Stimulated activated CD8-positive, alpha-beta memory T cell treated with anti-CD3 and anti-CD28 coated beads, Interleukin-2, amount 100 ng/mL, for 1 hour (primary cell): ENCODE measurements at regions not wholly inside any gene's neighbourhood (a gene's known extent, or its start where the extent isn't known, plus 50 kb on each side); places are given as distances from the start of the nearest gene placed in this dataset.
"Not testable (repeated sequence)": the region's sequence is repeated elsewhere in the genome, so short reads cannot be mapped to it uniquely, and the experiment has no call there.

Experiments
- DNase-seq, 2 donors: peaks; one replicate each; pipeline ENCODE4 v3.0.0-alpha.2; 2020; ENCODE audit warnings: low read depth in 2 of 2

DNA sequence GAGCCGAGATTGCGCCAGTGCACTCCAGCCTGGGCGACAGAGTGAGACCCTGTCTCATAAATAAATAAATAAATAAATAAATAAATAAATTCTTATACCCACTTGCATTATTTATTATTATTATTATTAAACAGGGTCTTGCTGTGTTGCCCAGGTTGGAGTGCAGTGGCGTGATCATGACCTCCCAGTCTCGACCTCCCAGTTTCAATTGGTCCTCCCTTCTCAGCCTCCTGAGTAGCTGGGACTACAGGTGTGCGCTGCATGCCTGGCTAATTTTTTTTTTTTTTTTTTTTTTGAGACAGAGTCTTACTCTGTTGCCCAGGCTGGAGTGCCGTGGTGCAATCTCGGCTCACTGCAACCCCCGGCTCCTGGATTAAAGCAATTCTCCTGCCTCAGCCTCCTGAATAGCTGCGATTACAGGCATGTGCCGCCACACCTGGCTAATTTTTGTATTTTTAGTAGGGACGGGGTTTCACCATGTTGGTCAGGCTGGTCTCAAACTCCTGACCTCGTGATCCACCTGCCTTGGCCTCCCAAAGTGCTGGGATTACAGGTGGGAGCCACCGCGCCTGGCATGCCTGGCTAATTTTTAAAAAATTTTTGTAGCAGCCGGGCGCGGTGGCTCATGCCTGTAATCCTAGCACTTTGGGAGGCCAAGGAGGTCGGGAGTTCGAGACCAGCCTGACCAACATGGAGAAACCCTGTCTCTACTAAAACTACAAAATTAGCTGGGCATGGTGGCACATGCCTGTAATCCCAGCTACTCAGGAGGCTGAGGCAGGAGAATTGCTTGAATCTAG, 150.2 kb downstream of the SEC14L1 start:
- not testable (repeated sequence) for DNase-seq

DNA sequence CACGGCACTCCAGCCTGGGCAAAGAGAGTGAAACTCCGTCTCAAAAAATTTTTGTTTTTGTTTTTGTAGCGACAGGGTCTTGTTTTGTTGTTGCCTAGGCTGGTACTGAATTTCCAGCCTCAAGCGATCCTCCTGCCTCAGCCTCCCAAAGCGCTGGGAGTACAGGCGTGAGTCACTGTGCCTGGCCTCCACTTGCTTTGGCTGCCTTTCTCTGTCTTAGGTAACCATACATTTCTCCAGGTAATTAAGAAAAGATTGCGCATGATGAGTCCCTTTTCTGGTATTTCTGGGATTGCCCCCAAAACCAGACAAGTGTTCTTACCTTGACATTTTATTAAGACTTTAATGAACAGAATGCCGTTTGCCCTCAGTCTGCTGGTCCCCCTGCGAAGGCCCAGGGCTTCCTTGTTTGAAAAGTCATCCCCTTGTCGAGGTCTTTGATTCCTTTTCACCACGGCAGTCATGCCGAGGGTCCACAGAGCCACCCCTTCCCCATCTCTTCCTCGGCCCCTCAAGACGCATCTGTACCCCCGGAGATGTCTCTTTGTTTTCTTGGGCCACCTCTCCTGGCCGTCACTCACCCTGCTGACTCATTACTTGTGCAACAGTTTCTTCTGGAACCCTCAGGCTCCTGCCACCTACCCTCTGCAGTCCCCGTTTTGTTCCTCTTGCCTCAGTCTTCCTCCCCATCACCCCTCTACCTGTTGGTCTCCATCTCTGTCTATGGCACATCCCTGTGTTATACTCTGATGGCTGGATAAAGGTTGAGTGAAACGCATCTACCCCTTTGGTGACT, 151.0 kb downstream of the SEC14L1 start:
- no peak for DNase-seq

DNA sequence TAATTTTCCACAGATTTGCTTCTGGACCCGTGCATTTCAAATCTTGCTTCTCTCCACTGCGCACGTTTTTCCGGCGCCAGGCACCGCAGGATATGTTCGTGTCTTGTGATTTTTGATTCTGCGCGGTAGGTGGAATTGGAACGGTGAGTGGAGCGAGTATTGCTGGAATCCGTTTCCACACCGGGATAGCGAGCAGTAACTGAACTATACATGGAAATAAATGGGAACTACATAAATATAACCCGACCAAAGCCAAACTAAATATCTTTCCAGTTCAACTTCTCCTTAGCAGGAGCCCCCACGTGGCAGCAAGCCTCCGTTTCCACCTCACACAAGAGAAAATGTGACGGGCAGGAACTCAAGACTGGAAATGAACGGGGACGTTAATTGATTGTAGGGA, 154.0 kb downstream of the SEC14L1 start:
- no peak for DNase-seq

DNA sequence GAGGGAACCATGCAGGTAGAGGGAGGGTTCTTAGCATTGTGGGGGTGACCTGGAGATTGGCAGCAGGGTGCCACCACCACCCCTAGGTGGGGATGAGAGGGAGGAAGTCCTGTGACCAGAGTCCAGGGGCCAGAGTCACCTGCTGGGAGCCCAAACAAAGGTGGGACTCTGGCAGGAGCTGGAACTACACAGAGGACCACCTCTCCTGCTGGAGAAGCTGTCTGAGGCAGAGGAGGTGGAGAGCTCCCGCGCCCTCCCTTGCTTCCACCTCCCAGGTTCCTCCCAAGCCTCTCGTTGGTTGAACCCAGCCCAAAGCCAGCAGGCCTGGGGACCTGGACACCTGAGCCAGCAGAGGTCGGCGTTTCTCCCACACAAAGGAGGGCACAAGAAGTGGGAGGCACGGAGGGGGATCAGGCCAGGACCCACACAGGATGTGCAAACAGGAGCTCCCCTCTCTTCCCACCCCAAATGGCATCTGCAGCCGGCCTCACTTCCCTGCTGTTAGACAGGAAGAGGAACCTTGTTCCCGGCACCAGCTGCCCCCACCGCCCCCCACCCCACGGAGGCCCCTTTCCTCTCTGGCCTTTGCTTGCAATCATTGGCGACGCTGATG, 154.6 kb downstream of the SEC14L1 start:
- DNase-seq = no peak

DNA sequence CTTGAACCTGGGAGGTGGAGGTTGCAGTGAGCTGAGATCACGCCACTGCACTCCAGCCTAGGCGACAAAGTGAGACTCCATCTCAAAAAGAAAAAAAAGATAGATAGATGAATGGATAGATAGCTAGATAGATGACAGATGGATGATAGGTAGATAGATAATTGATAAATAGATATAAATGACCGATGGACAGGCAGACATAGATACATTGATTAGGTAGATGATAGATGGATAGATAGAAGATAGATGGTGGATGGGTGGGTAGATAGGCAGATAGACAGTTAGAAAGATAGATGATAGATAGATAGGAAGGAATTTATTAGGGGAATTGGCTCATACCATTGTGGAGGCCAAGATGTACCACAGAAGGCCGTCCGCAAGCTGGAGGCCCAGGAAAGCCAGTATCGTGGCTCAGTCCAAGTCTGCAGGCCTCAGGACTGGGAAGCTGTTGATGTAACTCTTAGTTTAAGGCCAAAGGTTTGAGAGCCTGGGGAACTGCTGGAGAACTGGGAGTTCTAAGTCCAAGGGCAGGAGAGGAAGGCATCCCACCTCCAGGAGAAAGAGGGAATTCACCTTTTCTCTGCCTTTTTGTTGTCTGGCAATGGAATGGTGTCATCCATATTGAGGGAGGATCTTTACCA, 156.1 kb downstream of the SEC14L1 start:
- DNase-seq = no peak

DNA sequence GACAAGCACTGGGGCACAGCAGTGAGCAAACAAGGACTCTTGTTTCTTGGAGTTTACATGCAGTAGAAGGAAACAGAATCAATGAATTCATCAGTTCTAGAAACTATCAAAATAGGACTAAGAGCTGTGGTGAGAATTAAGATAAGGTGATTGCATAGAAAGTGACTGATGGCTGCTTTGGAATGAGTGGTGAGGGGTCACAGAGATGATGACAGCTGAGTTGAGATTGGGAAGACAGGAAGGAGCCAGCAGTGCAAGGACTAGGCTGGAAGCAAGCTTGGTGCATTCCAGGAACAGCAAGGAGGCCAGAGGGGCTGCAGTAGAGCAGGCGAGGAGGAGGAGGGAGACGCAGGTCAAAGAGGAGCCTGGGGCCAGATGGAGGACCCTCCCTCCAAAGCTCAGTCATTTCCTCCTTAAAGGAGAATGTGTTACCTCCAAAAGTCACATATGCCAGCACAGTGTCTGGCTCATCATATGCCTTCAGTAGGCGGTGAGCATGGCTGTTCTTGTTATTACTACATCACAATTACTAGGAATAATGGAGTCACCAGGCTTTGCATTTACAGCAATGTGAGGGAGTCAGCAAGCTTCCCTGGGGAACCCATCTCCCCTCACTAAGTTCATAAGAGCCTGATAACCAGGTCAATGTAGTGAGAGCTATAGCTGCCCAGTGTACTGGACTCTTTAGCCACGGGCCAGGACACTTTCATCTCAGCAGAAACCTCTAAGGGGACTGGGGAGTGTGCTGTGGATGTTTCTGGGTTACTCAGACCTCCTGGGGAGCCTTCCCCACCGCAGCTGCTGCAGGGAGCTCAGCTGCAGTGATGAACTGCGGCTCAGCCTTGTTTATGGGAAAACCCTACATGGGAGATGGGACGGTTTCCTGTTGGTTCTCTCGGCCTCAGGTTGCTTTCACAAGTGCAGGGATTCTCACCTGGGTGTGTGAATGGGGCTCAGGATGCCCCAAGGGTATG, 157.2 kb downstream of the SEC14L1 start:
- no peak for DNase-seq

DNA sequence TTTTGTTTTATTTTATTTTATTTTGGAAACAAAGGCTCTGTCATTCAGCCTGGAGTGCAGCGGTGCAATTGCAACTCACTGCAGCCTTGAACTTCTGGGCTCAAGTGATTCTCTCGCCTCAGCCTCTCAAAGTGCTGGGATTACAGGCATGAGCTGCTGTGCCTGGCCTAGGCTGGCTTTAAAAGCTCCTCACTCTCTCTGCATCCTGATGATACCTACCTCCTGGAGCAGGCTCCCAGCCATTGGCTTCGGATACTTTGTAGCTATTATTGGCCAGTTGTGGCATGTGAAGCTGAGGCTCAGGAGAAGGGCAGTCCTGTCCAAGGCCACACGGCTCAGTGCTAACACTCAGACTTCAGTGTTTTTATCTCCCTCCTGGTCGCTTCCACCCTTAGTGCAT, 158.0 kb downstream of the SEC14L1 start:
- no peak for DNase-seq

DNA sequence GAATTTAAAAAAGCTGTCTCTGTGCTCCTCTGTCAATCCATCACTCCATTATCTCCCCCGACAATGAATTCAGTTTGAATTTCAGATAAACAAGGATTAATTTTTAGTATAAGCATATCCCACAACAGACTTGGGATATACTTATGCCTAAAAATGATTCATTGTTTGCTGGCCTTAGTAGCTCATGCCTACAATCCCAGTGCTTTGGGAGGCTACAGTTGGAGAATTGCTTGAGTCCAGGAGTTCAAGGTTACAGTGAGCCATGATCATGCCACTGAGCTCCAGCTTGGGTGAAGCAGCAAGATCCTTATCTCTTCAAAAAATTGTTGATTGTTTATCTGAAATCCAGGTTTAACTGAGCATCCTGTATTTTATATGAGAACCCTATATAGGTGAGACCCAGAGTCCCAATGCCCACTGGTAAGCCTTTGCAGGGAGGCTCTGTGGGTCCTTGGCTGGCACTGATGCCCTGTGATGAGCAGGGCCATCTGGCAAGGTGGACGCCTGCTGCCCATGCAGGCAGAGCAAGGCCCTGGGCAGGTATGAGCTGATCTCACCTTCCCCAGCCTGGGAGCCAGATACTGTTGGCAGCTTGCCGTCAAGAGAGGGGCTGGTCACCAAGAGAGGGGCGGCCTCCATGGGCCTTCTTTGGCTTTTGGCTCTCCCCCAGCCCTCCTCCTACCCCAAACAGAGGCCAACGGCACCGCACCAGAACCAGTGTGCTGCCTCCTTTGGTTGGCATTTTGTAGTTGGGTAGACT, 158.7 kb downstream of the SEC14L1 start:
- DNase-seq = no peak

DNA sequence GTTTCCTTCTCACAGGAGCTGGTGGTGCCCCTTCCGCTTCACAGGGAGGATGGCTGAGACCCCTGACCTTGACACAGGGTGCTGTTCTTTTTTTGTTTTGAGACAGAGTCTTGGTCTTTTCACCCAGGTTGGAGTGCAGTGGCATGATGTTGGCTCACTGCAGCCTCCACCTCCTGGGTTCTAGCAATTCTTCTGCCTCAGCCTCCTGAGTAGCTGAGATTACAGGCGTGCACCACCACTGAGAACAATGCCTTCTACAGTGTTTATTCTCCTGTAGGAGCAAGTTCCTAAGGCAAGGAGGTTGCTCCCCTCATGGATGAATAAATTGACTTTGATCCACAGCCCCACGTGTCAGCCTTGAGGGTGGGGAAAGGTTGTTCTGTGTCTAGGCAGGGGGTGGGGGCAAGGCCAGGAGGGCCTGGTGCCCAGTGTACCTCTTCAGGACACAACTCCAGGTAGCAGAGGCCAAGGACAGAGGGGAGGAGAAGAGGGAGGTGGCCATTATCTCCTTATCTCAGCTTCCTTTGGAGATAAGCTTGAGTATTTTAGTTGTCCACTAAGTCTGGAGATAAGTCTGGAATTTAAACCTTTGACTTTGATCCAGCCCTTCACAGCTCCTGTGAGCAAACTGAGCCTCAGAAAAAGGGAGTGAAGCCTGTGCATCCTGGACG, 159.4 kb downstream of the SEC14L1 start:
- no peak for DNase-seq

DNA sequence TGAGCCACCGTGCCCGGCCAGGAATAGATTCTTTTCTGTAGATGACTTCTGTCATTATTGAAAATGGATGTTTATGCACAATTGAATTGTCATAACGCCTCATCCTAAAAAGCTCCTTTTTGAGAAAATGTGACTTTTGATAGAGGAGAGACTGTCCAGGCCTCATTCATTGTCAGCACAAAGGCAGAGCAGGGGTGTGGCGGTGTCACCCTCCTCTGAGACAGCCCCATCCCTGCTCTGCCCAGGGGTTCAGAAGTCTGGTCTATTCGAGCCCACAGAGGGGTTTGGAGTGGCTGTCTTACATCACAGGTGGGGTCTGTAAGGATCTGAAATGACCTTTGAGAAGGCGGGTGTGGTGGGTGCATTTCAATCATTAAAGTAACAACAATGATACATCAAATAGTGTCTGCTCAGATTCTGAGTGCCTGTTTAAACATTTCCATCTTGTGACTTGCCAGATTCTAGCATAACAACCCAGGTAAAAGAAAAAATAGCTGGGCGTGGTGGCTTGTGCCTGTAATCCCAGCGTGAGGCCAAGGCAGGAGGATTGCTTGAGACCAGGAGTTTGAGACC, 161.0 kb downstream of the SEC14L1 start:
- DNase-seq = no peak

DNA sequence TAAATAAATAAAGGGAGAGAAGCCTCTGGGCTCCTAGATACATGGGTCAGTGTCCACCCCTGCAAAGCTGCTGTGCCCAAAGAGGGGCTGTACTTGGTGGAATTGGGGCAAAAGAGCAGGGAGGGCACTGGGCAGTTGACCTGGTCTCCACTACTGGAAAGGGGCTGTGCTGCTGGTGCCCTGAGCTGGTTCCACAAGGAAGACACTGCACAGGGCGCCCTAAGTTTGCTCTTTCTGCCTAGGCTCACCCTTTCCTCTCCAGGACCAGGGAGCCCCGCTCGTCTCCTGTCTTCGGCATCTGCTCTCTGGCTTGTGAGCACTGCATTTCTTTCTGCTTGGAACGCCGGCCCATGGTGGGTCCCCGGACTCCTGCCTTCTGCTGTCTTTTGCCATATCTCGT, 161.9 kb downstream of the SEC14L1 start:
- DNase-seq = no peak

DNA sequence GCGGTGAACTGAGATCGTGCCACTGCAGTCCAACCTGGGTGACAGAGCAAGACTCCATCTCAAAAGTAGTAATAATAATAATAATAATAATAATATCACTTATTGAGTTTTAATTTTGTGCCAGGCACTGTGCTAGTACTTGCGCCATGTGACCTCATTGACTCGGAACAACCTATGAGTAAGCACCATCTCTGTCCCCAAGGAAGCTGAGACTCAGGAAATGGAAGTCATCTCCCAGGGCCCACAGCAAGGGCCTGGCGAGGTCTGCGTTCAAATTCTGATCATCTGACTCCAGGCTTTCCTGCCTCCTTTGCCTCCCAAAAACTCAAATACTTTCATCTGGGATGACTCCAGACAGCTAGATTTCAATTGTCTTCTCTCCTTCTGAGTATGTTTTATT, 162.9 kb downstream of the SEC14L1 start:
- DNase-seq = no peak

DNA sequence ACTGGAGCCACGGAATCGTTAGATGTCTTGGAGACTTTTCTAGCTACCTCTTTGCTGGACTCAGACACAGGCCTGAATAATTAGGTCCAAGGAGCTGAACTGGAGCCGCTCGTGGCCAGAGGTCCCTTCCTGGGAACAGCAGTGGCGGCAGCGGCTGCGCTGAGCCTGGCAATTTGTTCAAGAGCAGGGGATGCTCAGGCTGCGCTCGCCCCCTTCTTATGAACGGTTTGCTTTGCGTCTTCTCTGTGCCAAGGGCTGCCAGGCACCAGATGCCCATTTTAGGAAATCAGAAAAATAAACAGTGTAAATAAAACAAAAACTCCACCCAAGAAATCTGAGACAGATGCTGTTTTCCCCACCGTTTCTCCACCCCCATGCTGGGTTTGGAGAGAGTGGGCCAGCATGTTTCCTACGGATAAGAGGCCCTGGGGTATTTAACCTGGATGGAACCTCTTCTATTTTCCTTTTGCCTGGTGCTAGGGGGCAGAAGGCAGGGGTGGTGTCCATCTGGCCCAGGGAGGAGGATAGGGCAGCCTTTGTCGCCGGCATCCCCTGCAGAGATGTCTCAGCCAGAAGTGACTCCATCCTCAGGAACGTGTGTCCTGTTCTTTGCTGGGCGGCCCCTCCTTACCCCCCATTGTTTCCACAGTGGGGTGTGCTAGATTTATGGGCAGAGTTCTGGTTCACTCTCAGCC, 163.4 kb downstream of the SEC14L1 start:
- DNase-seq = no peak

DNA sequence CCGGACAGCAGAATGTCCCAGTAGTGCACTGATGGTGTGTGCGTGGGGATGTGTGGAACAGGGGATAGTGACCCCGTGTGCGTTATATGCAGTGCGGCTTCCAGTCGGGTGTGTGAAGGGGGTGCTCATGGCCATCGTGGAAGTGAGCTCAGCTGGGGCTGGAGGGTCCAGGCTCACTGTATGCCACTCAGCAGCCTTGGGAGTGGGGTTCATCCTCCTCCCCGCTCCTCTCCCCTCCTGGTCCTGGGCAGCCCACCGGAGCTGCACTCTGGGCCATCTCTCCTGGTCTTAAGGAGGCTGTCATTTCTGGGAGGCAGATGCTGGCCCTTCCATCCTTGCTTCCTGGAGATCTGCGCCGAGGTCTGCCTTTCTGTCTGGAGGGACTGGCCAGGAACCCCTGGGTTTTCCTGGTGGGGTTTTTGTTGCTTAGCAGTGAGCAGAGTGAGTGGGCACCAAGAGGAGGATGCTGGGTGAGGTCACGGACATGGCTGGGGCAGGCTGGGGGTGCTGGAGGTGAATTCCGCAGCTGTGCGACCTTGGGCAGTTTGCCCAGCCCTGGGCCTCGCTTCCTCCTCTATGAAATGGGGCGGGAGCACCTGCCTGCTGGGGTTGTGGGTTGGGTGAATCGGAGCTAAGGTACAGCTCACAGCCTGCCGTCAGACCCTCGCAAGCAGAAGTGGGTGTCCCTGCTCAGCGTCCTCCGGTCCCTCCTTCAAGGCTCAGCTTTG, 164.1 kb downstream of the SEC14L1 start:
- no peak for DNase-seq

DNA sequence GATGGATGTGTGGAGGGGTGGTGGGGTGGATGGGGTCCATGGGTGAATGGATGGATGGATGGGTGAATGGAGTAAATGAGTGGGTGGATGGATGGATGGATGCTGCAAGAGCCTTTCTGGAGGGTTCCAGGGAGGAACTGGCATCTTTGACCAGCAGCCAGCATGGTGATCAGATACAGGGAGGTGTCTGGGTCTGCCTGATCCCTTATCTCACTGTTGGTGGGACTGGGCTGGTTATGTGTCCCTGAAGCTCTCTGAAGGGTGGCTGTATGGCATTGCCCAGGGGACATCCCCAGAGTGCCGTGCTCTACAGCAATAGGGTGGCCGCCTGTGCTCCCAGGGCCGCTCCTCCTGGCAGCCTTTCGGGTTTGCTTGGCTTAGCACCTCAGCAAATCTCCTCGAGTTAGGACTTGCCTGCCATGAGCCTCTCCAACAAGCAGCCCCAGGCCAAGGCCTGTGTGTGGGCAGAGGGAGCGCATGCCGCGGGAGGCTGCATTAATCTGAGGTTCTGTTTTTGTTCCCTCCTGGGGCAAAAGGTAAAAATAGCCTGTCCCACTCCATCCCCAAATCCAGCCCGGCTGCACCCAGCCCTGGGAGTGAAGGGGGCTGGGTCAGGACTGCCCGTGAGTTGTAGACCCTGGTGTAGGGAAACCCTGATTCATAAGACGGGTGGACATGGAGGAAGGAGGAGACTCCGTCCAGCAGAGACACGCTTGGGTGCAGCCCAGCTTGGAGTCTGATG, 165.4 kb downstream of the SEC14L1 start:
- DNase-seq = no peak

DNA sequence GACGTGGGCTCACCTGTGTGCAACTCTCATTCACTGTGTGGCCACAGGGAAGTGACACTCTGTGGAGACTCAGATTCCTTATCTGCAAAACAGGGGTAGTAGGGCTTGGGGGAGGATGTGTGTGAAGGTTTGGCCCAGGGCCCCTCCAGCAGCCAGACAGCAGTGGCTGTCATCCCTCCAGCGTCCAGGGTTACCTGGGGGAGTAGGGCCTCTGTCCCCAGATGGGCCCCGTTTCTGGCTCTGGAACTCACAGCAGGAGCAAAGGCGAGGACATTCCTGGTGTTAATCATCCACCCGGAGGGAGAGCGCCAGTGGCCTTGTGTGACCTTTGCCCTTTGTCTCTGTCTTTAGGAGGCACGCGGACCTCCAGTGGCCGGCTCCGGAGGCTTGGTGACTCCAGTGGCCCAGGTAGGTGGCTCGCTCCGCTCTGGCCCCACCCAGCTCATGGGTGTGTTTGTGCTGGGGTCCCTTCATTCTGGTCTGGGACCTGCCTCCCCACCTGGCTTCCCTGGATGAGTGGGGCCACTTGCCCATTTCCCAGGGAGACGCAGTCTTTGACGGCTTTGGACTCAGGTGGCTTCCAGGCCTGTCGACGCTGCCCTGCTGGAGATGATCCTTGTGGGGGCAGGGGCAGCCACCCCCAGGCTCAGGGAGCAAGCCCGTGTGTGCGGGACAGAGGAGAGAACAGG, 166.2 kb downstream of the SEC14L1 start:
- no peak for DNase-seq
